HG03521 (cell line): ENCODE measurements at regions not wholly inside any gene's neighbourhood (a gene's known extent, or its start where the extent isn't known, plus 50 kb on each side); places are given as distances from the start of the nearest gene placed in this dataset.
"Not testable (repeated sequence)": the region's sequence is repeated elsewhere in the genome, so short reads cannot be mapped to it uniquely, and the experiment has no call there.

ENCODE experiments used
- ATAC-seq: cut with Tn5 transposase; IDR thresholded peaks from one replicate; pipeline ENCODE4 v1.9.1; 2021; ENCODE audit warnings: mild to moderate bottlenecking, moderate library complexity; ENCODE audit not compliant: unreplicated experiment

DNA sequence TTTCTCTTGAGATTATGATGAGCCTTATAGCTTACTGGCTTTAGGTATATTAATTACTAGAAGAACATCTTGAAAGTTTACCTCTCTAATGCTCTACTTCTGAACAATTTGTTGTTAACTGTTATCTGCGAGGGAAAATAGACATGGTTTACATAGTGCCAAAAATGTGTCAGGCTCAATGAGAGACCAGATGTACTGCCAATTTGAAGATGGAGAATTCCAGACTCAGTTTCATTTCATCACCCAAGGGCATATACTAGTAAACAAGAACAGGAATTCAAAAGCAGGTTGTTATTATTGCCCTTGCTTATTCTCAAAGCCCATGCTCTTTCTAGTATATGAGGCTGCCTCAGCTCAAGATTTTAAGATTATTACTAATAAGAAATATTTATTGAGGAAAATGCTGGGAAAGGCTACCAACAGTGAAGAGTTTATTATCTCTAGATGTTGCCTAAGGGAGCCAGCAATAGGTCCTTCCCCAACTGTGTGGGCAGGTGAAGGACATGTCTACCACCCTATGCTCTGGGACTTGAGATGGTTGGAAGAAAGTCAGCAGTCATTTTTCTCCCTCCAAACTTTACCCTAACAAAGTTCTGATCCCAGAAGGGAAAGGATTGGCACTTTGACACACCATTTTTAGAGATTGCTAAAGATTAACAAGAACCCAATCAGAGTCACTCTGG, 792.7 kb downstream of the METTL4 start:
- ATAC-seq = no peak

DNA sequence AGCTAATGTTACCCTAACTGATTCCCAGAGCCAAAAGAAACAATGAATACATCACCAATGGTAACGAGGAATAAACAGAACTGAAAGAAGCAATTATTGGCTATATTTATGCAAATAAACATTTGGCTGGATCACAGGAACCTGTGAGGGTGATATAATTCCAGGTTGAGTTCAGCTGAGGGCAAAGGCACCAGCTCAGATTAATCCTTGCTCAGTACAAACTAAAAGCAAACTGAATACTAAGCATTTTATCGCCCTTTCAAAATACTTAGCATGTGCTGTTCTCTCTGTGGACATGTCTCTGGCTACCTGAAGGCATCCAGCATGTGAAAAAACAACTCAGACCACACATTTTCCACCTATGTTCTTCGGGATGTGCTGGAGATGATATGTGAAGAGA, 791.7 kb downstream of the METTL4 start:
- no peak for ATAC-seq

DNA sequence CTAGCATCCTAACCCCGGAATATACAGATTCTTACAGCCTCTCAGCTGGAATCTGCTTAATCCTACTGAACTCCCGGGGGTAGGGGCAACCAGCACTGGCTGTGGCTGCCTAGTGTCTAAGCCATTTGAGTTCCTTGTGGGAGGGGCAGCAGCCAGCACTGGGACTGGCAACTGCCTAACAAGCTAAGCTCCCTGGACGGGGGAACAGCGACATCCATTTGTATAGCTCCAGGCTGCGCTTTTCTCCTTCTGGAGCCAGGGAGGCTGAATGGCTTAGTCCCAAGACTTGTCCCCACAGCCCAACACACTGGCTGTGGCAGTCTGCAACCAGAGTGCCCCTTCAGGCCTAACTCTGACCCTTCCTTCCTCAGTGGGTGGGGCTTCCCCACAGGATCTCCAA, 787.2 kb downstream of the METTL4 start:
- no peak for ATAC-seq

DNA sequence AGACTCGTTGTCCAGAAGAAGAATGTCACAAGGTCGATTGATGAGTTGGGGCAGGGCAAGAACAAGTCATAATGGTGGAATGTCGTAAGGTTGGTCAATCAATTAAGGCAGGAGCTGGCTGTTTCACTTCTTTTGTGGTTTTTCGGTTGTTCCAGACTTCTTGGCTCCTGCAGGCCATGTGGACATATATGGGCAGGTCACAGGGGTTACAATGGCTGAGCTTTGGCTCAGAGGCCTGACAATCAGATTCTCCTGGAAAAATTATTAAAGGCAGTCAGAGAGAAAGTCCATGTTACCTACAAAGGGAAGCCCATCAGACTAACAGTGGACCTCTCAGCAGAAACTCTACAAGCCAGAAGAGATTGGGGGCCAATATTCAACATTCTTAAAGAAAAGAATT, 785.3 kb downstream of the METTL4 start:
- ATAC-seq = not testable (repeated sequence)

DNA sequence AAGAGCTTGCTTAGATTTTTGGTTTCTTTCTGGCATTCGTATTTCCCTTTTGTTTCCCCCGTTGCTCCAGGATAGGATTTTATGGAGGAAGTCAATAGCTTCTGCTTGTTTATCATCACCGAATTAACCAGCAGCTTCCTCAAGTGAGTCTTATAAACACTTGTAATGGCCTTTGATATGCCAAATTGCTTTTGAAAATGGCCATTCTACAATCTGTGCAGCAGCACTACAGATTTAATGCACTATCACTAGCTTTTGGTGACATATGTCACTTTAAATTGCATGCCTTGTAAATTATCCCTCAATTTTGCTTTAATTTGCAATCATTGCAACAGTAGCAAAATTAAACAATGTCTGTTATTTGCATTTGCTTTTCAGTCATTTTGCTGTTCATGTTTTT, 774.7 kb downstream of the METTL4 start:
- ATAC-seq = no peak

DNA sequence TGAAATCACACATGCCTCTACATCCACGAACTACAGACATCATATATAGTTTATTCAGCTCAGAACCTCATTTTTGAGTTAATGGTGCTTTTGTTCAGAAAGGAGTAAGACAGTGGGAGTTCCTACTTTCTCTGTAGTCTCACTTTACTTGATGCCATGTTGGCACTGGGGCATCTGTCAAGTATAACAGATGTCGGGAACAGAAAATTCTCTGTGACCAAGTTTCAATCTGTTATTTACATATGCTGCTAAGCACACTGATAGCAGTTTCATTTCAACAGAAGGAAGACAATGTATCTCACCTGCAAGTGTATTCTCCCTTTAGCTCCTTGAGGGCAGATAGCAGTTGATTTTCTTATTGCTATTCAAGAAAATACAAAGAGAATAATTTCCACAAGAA, 774.1 kb downstream of the METTL4 start:
- ATAC-seq = no peak

DNA sequence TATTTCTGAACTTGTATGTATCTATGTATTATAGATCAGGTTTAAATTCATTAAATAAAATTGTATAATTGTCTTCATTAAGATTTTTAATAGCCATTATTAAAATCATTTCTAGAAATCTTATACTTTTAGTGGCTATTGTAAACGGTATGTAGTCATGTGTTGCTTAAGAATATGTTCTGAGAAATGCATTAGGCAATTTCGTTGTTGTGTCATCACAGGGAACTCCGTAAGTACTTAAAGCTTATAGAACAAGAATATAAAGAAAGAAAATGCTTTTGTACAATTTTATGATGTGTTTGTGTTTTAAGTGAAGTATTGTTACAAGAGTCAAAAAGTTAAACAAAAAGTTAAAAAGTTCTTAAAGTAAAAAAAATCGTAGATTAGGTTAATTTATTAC, 765.8 kb downstream of the METTL4 start:
- ATAC-seq = no peak

DNA sequence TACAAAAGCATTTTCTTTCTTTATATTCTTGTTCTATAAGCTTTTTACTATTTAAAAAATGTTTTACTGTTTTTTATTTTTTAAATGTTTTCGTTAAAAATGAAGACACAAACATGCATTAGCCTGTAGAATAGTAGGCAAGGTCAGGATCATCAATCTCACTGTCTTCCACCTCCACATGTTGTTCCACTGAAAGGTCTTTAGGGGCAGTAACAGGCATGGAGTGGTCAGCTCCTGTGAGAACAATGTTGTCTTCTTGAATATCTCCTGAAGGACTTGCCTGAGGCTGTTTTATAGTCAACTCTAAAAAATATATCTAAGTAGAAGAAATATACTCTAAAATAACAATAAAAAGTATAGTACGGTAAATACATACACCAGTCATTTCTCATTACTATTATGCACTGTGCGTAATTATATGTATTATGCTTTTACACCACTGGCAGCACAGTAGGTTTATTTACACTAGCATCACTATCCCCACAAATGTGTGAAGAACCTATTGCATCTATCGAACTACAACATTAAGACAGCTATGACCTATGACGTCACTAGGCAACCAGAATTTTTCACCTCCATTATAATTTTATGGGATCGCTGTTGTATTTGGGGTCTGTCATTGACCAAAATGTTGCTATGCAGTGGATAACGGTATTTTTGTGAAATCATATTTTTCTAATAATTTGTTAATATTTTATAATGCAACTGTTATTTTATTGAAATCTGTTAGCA, 764.3 kb downstream of the METTL4 start:
- no peak for ATAC-seq

DNA sequence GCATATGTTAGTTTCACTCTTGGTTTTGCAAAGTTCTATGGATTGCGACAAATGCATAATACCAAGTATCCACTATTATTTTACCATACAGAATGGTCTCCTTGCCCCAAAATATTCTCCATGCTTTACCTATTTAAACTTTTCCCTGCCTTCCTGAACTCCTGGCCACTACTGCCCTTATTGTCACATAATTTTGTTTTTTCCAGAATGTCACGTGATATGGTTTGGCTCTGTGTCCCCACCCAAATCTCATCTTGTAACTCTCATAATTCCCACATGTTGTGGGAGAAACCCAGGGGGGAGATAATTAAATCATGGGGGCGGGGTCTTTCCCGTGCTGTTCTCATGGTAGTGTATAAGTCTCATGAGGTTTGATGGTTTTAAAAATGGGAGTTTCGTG, 760.0 kb downstream of the METTL4 start:
- no peak for ATAC-seq

DNA sequence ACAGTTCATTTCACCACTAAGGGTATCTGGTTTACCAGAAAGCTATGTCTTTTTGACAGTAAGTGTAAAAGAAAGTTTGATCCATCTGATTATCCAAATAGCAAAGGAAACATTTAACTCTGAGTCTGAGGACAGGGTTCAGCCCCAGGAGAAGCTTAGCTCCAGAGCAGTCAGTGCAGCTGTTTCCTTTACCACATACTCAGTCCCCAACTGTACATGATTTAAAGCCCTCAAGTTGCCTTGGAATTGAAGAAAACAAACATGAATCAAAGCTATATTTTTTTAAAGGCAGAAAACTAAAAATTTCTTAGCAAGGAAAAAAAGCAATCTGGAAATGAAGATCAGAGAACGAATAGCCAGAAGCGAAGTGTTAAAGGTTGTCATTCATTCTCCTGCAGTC, 746.0 kb downstream of the METTL4 start:
- no peak for ATAC-seq

DNA sequence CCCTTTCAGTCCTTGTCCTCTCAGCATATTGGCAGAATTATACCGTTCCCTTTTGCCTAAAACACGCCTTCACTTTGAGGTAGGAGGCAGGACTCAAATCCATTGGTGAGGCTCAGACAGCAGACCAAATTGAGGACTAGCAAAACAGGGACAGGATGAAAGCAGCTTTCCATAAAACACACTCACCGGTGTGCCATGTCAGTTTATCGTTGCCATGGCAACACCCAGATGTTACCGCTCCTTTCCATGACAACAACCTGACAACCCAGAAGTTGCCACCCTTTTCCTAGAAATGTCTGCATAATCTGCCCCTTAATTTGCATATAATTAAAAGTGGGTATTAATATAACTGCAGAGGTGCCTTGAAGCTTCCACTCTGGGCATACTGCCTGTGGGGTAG, 730.4 kb downstream of the METTL4 start:
- no peak for ATAC-seq

DNA sequence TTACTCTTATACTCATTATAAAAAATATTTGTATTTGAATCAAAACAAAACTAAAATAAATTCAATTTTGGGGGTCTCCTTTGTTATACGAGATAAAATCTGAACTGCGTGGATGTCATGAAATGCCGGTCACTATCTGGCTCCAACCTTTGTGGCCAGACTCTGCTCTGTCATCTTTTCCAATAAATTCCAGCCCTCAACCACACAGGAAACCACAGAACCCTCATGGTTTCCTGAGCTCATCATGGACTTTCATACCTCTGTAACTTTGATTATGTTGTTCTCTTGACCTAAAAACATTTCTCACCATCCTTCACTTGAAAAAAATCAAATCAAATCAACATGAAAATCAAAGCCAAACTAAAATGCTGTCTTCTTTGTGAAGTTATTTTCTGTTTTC, 724.7 kb downstream of the METTL4 start:
- ATAC-seq = no peak

DNA sequence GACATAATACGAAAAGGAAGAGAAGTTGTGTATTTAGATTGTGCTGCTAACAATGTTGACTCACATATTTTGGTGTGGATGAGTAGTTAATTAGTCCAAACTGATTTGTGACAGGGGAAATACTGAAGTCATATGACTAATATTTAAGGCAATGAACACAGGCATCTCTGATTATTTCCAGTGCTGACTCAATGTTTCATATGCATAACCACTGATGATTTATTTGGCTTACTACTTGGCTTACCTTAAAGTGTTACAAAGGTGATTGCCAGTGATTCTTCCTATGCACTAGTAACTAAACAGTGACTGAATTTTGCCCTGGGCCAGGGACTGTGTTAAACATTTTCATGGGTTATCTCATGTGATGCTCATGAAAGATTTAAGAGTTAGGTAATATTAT, 722.6 kb downstream of the METTL4 start:
- no peak for ATAC-seq

DNA sequence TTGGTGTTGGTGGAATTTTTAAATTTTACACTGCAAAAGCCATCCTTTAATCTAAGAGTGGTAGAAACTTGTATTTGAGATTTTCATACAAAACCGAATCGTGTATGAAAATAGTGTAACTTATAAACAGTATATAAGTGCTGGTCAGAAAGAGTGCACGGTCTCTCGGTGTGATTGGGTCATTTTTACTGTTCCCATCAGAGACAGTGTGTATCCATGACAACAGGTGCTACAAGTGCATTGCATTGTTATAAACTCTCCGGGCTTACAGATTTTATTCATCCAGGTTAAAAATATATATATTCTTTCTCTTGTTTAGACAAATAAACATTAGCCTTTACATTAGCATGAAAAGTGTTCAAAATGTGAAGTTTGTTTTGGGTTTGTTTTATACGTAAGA, 721.9 kb downstream of the METTL4 start:
- no peak for ATAC-seq

DNA sequence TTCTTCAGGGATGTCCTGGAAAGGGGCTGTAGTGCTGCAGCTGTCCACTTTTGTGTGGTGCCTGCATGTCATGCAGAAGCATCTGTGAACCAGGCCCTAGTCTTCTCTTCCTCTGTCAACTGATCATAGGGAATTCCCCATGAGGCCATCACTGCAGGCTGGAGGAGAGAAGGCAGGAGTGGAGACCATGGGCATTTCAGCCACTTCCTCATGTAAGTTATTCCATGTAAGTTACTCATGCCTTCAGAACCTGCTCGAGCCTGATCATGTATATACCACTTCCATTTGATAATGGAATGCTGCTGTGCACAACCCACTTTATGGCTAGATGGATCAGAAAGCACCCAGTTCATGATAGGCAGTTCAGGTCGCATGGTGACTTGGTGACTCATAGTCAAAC, 714.0 kb downstream of the METTL4 start:
- ATAC-seq = not testable (repeated sequence)

DNA sequence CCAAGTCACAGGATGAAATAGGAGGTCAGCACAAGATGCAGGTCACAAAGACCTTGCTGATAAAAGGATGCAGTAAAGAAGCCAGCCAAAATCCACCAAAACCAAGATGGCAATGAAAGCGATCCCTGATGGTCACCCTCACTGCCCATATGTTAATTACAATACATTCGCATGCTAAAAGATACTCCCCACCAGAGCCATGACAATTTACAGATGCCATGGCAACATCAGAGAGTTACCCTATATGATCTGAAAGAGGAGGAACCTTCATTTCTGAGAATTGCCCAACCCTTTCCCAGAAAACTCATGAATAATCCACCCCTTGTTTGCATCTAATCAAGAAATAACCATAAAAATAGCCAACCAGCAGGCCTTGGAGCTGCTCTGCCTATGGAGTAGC, 709.8 kb downstream of the METTL4 start:
- ATAC-seq = no peak

DNA sequence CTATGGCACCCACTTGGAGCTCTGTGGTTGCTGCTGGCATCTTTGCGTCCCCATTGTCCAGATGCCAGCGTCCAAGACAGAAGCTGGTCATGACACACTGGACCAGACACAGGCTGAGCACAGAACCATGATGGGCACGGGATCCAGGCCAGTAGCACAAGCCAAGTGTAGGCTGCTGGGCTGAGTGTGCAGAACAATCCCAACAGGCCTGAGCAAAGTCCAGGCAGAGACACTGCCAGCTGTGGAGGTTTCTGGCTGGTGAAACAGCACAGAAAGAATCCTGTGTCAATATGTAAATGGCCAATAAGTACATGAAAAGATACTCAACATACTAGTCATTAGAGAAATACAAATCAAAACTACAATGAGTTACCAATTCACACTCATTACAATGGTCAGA, 705.4 kb downstream of the METTL4 start:
- no peak for ATAC-seq

DNA sequence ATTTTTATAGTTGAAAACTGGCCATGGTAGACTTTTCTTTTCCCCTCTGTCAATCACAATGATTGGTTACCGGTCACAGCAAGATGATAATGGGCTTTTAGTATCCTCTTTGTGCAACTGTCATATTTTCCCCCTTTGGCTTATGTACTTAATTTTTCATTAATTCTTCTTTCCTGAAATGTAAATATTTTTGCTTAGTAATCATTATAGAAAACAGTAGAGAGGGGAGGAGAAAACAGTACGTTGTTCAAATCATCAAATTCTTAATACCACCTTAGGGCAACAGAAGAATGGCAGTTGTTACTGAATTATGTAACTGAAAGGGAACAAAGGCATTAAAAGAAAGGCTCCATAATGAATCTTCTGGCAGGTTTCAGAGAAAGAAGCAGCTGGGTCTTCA, 699.0 kb downstream of the METTL4 start:
- ATAC-seq = no peak

DNA sequence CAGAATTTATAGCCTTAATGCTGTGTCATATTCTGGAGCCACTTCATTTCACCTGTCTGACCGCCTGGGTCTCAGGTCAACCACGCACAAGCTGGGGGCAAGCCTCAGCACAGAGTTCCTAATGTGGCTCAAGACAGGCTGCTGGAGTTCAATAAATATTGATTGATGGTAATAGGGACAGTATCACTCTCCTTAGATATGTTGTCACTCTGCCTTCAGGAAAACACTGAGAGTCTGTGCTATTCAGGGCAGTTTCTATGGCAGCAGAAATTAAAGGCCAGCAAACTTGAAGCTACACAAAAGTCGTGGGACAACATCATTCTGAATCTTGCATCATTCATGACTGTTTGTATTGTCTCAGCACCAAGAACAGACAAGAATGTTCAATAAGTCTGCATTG, 696.1 kb downstream of the METTL4 start:
- ATAC-seq = no peak

DNA sequence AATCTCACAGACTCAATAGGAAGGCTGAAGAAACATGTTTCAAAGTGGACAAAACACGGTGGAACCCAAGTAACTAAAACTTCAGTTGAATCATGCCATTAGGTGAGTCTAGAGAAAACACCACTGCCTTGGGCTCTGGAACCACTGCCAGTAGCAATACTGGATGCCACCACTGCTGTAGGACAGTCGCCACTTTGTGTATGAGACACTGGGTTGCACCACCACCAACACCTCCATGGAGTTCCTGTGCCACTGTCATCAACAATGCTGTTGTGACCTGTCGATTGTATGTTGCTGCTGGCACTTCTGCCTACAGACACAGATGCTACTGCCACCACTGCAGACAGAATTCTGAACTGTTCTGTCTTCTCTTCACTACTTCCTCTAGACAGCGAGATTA, 686.7 kb downstream of the METTL4 start:
- no peak for ATAC-seq

DNA sequence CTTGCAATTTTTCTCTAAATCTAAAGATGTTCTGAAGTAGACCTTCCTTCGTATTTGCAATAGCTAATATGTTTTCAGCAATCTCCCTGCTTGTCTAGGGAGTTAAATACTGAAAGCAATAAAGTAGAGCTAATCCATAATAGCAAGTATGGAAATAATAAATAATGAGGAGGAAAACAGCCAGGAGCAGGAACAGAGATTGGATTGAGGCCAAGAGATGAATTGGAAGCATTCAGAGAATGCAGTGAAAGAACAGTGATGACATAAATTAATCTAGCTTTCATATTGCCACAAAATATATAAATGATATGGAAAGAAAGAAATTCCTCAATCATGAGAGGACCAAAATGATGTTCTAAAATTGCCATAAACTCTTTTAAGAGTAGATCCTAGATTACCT, 679.7 kb downstream of the METTL4 start:
- ATAC-seq = no peak

DNA sequence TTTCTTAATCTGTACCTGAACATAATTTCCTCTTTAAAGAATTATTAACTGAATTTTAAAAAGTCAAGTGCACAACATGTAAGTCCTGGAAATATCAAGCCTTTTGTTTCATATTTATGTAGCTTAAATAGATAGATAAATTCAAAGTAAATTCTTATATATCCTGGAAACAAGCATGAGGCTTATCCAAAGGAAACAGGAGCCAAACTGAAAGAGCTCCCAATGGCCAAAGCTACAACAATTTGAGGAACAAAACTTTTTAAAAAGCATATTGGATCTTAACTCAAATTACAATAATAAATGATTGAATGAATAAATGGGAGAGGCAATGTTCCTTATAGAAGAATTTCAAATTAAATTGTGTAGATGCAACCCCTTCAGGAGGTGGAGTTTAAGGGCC, 679.1 kb downstream of the METTL4 start:
- ATAC-seq = no peak
